ENCODE measurements at regions not wholly inside any gene's neighbourhood (a gene's known extent, or its start where the extent isn't known, plus 50 kb on each side); places are given as distances from the start of the nearest gene placed in this dataset.

GRCh38 chr14:43362586-43362985, 1144.5 kb downstream of the FSCB start:
- no peaks in the 10 kb centered on the region for H3K4me1 Mint-ChIP-seq (ENCODE audit: low read depth, unreplicated experiment)
- no peak for TF ChIP-seq CTCF (IDR thresholded peaks at IDR 0.05; ENCODE audit: insufficient read depth in 1 of 2, low read depth in 1 of 2, low read length in 1 of 2, severe bottlenecking in 1 of 2, unreplicated experiment in 1 of 2)
- H3K36me3 ChIP-seq (ENCODE audit: control insufficient read depth, insufficient read depth, low read length), result no peaks in the 10 kb centered on the region
- no peak overlapping the region for H3K4me3 Mint-ChIP-seq (ENCODE audit: unreplicated experiment)
- no peaks in the 10 kb centered on the region for H3K9me3 ChIP-seq
- ChIA-PET POLR2A (no interaction called here), CTCF (no interaction called here)
- H3K27me3 ChIP-seq (replicated peaks; ENCODE audit: control insufficient read depth, insufficient read depth, low read length), result no peaks in the 10 kb centered on the region
- intact Hi-C loops (cut with micrococcal nuclease; ENCODE audit: unreplicated experiment), result no loop called here
- no peak for DNase-seq
- no peak overlapping the region for H3K27ac Mint-ChIP-seq (ENCODE audit: unreplicated experiment)
- no peak overlapping the region for H3K4me3 ChIP-seq (ENCODE audit: low read depth, low read length)
- no peaks in the 10 kb centered on the region for H3K36me3 Mint-ChIP-seq (ENCODE audit: insufficient read depth, unreplicated experiment)
- no TSS peak for BruUV-seq (replicated peaks)
- H3K9me3 Mint-ChIP-seq (ENCODE audit: unreplicated experiment), result no peaks in the 10 kb centered on the region
- H3K27me3 Mint-ChIP-seq (ENCODE audit: insufficient read depth, unreplicated experiment), result no peaks in the 10 kb centered on the region
- no peaks in the 10 kb centered on the region for H3K4me1 ChIP-seq

GRCh38 chr14:43361751-43362150, 1145.3 kb downstream of the FSCB start:
- BruUV-seq (replicated peaks), result no TSS peak
- no peaks in the 10 kb centered on the region for H3K4me1 Mint-ChIP-seq (ENCODE audit: low read depth, unreplicated experiment)
- H3K27ac Mint-ChIP-seq (ENCODE audit: unreplicated experiment), result no peak overlapping the region
- intact Hi-C loops (cut with micrococcal nuclease; ENCODE audit: unreplicated experiment), result no loop called here
- H3K4me3 Mint-ChIP-seq (ENCODE audit: unreplicated experiment), result no peak overlapping the region
- no peak for DNase-seq
- Histone ChIP-seq H3K27me3 (replicated peaks; ENCODE audit: control insufficient read depth, insufficient read depth, low read length) (no peaks in the 10 kb centered on the region), H3K36me3 (ENCODE audit: control insufficient read depth, insufficient read depth, low read length) (no peaks in the 10 kb centered on the region), H3K4me1 (no peaks in the 10 kb centered on the region), H3K9me3 (no peaks in the 10 kb centered on the region), H3K4me3 (ENCODE audit: low read depth, low read length) (no peak overlapping the region)
- CTCF ChIA-PET, result no interaction called here
- H3K36me3 Mint-ChIP-seq (ENCODE audit: insufficient read depth, unreplicated experiment), result no peaks in the 10 kb centered on the region
- no peaks in the 10 kb centered on the region for H3K9me3 Mint-ChIP-seq (ENCODE audit: unreplicated experiment)
- no peaks in the 10 kb centered on the region for H3K27me3 Mint-ChIP-seq (ENCODE audit: insufficient read depth, unreplicated experiment)
- no peak for TF ChIP-seq CTCF (IDR thresholded peaks at IDR 0.05; ENCODE audit: insufficient read depth in 1 of 2, low read depth in 1 of 2, low read length in 1 of 2, severe bottlenecking in 1 of 2, unreplicated experiment in 1 of 2)
- POLR2A ChIA-PET, result no interaction called here

- Histone ChIP-seq H3K27me3 (replicated peaks; ENCODE audit: control insufficient read depth, insufficient read depth, low read length) (no peaks in the 10 kb centered on the region), H3K4me1 (no peaks in the 10 kb centered on the region), H3K36me3 (ENCODE audit: control insufficient read depth, insufficient read depth, low read length) (no peaks in the 10 kb centered on the region), H3K9me3 (no peaks in the 10 kb centered on the region), H3K4me3 (ENCODE audit: low read depth, low read length) (no peak overlapping the region)
- H3K27me3 Mint-ChIP-seq (ENCODE audit: insufficient read depth, unreplicated experiment), result no peaks in the 10 kb centered on the region
- no peak overlapping the region for H3K4me3 Mint-ChIP-seq (ENCODE audit: unreplicated experiment)
- ChIA-PET POLR2A (no interaction called here), CTCF (no interaction called here)
- intact Hi-C loops (cut with micrococcal nuclease; ENCODE audit: unreplicated experiment), result no loop called here
- H3K36me3 Mint-ChIP-seq (ENCODE audit: insufficient read depth, unreplicated experiment), result no peaks in the 10 kb centered on the region
- H3K27ac Mint-ChIP-seq (ENCODE audit: unreplicated experiment), result no peak overlapping the region
- H3K9me3 Mint-ChIP-seq (ENCODE audit: unreplicated experiment), result no peaks in the 10 kb centered on the region
- no peak for TF ChIP-seq CTCF (IDR thresholded peaks at IDR 0.05; ENCODE audit: insufficient read depth in 1 of 2, low read depth in 1 of 2, low read length in 1 of 2, severe bottlenecking in 1 of 2, unreplicated experiment in 1 of 2)
- DNase-seq, result no peak
- BruUV-seq (replicated peaks), result no TSS peak
- H3K4me1 Mint-ChIP-seq (ENCODE audit: low read depth, unreplicated experiment), result no peaks in the 10 kb centered on the region
These were observed 1146.8 kb downstream of the FSCB start for GRCh38 chr14:43360239-43360638.

All from Caco-2 (cell line).